NOMO-1 (cell line): ENCODE measurements at regions not wholly inside any gene's neighbourhood (a gene's known extent, or its start where the extent isn't known, plus 50 kb on each side); places are given as distances from the start of the nearest gene placed in this dataset.
"Not testable (repeated sequence)": the region's sequence is repeated elsewhere in the genome, so short reads cannot be mapped to it uniquely, and the experiment has no call there.

Experiments used
- DNase-seq, 2 experiments: peaks; one replicate each; lab custom pipeline; 2025; ENCODE audit not compliant: unreplicated experiment in 2 of 2; lab: John Stamatoyannopoulos, UW

GRCh38 chr19:30848636-30849425, 476.6 kb downstream of the ZNF536 start:
- DNase-seq = no peak

- no peak for DNase-seq
Observed at GRCh38 chr19:30846102-30846501, 473.9 kb downstream of the ZNF536 start.

- DNase-seq = no peak
Observed at GRCh38 chr19:30842926-30843325, 470.7 kb downstream of the ZNF536 start.

GRCh38 chr19:30841934-30842333, 469.8 kb downstream of the ZNF536 start:
- DNase-seq = no peak

- DNase-seq = no peak
Observed at GRCh38 chr19:30830875-30831274, 458.7 kb downstream of the ZNF536 start.

GRCh38 chr19:30825505-30825904, 453.3 kb downstream of the ZNF536 start:
- not testable (repeated sequence) for DNase-seq

- no peak for DNase-seq
Observed at GRCh38 chr19:30824809-30825208, 452.6 kb downstream of the ZNF536 start.

GRCh38 chr19:30817965-30818567, 445.9 kb downstream of the ZNF536 start:
- DNase-seq = no peak

GRCh38 chr19:30817197-30817596, 445.0 kb downstream of the ZNF536 start:
- no peak for DNase-seq

- DNase-seq = no peak
Observed at GRCh38 chr19:30815889-30816580, 443.9 kb downstream of the ZNF536 start.

GRCh38 chr19:30812099-30812678, 440.0 kb downstream of the ZNF536 start:
- DNase-seq = no peak

- no peak for DNase-seq
Observed at GRCh38 chr19:30811397-30812098, 439.4 kb downstream of the ZNF536 start.

GRCh38 chr19:30810726-30811125, 438.5 kb downstream of the ZNF536 start:
- DNase-seq = no peak

- DNase-seq = no peak
Observed at GRCh38 chr19:30807278-30807677, 435.1 kb downstream of the ZNF536 start.

- no peak for DNase-seq
Observed at GRCh38 chr19:30806311-30806710, 434.1 kb downstream of the ZNF536 start.

- no peak for DNase-seq
Observed at GRCh38 chr19:30804751-30805150, 432.6 kb downstream of the ZNF536 start.

GRCh38 chr19:30804333-30804732, 432.1 kb downstream of the ZNF536 start:
- DNase-seq = not testable (repeated sequence)

GRCh38 chr19:30802424-30803013, 430.3 kb downstream of the ZNF536 start:
- DNase-seq = no peak

GRCh38 chr19:30799865-30800755, 427.9 kb downstream of the ZNF536 start:
- peak in 1 of 2 experiments; percentile 2 for DNase-seq
